Inflammatory macrophage treated with lipopolysaccharide for 1 hour (primary cell): ENCODE measurements at regions not wholly inside any gene's neighbourhood (a gene's known extent, or its start where the extent isn't known, plus 50 kb on each side); places are given as distances from the start of the nearest gene placed in this dataset.
"Not testable (repeated sequence)": the region's sequence is repeated elsewhere in the genome, so short reads cannot be mapped to it uniquely, and the experiment has no call there.

Source experiments
- DNase-seq, 2 donors: peaks; one replicate each; pipeline ENCODE4 v3.0.0-alpha.2; 2020 to 2022

DNA sequence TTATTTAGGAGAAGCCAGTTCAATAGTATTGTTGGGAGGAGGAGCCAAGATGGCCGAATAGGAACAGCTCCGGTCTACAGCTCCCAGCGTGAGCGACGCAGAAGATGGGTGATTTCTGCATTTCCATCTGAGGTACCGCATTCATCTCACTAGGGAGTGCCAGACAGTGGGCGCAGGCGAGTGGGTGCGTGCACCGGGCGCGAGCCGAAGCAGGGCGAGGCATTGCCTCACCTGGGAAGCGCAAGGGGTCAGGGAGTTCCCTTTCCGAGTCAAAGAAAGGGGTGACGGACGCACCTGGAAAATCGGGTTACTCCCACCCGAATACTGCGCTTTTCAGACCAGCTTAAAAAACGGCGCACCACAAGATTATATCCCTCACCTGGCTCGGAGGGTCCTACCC, 403.2 kb upstream of the SMIM31 start:
- DNase-seq: not testable (repeated sequence)

DNA sequence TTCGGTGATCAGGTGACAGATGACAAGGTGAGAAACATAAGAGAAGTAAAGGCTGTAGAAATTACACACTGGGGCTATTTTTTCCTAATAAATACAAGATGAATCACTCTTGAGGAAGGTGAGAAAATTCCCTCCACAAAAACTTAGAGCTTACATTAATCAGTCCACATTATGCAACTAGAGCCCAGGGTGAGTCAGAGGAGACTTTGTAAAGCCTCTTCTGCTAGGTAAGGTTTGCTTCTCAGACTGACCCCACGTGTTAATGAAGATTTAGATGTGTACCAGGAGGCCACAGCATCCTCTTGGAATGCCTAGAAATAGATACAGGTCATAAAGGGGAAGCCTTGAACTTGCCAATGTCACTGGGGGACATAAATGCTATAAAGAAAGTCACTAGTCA, 396.0 kb upstream of the SMIM31 start:
- no peak for DNase-seq

DNA sequence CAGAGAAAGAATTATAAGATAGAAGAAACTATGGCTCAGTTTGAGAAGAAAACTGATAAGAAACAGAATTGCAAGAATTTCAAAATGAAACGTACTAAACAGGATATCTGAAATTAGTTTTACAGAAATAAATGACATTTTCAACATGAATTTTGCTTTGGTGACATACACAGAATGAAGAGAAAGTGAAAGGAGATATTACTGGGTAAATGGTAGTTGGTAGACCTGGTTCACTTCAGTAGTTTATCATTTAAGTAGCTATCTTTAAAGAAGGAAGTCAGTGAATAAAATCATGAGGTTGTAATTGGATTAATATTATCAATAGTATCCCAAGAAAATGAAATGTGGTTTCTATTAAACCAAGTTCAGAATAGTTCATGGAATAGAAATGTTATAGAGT, 395.5 kb upstream of the SMIM31 start:
- no peak for DNase-seq

DNA sequence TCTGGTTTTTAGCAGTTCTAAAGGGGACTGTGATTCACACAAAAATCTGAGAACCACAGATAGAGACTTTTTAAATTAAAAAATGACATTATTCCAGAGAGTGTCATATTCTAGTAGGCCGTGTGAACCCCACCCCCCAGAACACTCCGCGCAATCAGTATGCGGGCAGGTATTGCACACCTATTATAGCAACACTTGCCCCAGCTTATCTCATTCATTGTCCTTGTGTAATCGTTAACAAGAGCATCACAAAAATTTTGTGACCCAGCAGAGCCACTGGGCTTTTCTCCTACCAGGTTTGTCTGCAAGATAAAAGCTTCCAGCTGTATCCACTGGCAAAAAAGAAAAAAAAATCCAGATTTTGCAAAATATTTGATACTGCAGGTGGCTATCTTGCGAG, 394.1 kb upstream of the SMIM31 start:
- DNase-seq: no peak

DNA sequence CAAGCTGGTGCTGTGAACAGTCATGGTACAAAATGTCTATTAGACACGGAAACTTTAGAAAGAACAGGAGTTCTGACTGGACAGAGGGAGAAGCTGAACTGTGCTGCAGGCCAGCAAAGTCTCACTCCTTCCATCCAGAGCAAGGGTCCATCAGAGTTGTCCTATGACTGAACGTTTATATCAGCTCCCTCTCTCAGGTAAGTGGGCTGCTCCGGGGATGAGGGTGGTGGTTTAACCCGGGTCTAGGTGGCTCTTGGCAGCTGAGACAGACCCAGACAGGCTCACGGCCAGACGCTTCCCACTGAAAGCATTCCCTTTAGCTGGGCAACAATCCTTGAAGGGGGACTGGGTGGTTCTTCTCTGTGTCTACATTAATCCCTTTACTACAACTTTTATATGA, 385.0 kb upstream of the SMIM31 start:
- no peak for DNase-seq

DNA sequence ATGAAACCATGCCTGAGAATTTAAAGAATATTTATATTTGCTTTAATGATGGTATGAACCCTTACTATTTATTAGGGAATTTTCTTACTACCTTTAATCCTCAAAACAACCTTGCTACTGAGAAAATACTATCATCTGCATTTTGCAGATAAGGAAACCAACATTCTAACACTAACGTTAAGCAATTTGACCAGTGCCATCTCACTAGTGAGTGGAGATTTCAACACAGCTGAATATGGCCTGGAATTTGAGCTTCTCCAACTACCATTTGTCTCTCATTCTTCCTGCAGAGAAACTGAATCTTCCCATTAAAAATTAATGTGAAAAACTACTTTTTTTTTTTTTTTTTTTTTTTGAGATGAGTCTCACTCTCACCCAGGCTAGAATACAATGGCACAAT, 380.9 kb upstream of the SMIM31 start:
- DNase-seq: no peak

DNA sequence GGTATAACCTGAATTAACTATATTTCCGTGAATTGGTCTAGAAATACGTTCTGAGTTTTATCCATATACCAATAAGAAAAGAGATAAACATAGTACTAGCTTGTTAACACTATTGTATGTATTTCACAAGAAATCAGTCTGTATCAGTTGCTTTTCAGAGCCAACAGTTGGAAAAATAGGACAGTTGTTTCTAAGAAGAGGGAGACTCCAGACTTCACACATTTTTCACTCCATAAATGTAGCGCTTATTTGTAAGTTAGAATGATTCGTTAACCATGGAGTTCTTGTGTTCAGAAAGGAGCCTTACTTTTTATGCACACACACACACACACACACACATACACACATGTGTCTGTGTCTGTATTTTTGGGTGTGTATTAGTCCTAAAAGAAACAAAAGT, 376.7 kb upstream of the SMIM31 start:
- no peak for DNase-seq

DNA sequence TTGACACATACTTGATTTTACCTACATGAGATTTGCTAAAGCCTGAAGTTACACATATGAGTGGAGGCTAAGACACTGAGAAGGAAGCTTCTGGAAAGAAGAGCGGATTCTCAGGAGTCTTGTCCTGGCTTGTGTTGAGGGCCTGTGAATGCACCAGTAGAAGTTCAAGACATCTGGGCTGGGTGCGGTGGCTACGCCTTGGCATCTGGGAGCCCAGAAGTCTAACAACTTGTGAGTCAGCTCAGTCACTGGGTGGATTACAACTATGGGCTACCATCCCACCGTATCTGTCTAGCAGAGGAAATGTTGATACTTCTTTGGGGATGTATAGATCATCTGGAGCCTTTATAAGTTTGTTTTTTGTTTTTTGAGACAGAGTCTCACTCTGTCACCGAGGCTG, 375.6 kb upstream of the SMIM31 start:
- DNase-seq: no peak

DNA sequence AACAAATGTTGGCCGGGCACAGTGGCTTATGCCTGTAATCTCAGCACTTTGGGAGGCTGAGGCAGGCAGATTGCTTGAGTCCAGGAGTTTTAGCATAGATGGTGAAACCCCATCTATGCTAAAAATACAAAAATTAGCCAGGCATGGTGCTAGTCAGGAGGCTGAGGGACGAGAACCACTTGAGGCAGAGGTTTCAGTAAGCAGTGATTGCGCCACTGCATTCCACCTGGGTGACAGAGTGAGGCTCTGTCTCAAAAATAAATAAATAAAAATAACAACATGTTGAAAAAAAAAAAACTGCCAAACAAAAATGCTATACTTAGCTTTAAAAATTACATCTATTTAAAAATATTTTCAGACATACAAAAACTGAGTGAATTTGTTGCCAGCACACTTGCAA, 374.2 kb upstream of the SMIM31 start:
- no peak for DNase-seq

DNA sequence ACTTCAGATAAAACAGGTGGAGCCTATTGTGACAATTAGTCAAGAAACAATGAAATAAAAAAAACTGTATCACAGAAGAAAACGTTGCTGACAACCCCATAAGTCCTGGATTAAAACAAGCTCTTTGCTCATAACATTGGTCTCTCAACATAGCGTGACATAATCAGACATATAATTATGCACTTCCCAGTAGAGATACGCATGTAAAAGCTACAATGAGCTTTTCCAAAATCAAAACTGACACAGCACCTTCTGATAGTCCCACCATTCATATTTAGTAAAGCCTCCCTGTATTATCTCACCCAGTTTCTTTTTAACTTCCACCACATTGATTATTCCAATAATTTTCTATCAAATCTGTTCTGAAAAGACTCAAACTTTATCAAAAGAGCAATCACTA, 372.1 kb upstream of the SMIM31 start:
- DNase-seq: no peak

DNA sequence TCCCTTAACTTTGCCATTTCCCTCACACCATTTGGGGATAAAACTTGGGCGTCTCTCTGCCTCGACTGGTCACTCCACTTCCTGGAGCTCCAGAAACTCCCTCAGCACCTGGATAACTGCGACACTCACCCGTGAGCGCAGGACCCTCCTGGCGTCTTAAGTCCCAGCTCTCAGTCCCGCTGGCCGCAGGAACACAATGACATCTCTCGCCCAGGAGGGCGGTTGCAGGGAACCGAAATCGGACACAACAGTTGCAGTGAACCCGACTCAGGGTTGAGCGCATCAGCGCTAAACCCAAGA, 370.9 kb upstream of the SMIM31 start:
- no peak for DNase-seq

DNA sequence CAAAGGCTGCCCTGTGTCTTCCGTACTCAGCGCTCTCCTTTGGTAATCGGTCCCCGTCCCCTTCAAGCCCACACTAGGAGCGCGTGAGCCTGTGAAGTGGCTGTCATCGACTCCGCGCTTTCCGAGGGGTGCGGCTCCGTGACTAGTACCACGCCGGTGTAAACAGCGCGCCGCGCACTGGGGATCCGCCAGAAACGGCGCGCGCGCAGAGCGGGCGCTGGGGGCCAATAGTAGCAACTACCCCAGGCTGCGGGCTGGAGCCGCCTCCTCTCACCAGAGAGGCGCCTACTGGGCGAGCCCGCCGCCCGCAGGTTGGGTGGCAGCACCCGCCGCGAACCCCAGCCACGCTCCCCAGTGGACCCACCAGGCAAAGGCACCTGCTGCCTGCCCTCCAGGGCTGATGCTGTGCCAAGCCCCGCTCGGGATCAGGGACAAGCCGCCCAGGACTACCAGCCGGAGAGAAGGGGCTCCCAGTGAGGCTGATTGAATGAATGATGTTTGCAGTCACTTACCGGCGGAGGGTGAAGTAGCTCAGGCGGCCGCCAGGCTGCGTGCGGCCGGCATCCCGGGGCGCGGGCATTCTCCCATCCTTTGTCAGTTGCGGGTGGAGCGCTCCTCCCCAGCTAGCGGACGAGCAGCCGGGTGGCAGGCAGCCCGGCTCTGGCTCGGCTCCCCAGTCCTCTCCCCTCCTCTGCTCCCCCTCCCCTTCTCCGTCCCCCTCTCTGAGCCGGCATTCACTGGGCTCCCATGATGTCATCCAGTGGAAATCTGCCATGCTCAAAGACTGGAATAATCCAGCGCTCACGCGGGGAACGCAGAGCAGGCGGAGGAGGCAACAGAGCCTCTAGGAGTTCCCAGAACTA, 370.3 kb upstream of the SMIM31 start:
- DNase-seq: no peak

DNA sequence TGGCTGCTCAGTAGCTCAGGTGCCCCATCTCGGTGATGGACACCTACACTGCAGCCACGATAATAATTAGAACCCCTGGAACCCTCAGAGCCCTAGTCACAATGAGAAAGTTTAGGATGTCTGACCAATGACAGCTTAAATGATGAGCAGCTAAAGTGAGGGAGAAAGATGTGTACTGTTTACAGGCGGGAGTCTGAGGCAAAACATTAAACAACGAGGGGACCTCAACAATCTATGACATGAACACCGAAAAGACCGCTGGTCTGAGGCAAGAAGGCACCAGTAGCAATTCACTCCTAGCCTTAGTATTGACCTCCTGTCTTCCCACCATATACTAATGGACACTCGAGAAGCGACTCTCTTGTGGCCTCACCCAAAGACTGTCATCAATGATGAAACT, 369.5 kb upstream of the SMIM31 start:
- no peak for DNase-seq

DNA sequence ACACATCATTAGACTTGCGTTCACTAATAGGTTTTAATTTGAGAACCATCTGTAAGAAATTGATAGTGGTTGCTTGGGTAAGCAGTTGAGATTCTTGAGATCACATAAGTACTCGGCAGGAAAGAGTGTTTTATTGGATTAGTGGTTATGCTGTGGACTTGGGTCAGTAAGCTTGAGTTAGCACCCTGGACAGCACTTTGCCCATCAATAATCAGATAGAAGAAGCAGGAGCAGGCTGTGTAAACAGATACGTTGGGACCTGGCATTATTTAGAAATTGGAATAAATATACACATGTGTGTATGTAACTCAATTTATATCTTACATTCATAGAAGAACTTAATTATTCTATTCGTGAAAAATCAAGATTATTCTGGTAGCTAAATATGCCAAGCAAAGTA, 357.5 kb upstream of the SMIM31 start:
- no peak for DNase-seq

DNA sequence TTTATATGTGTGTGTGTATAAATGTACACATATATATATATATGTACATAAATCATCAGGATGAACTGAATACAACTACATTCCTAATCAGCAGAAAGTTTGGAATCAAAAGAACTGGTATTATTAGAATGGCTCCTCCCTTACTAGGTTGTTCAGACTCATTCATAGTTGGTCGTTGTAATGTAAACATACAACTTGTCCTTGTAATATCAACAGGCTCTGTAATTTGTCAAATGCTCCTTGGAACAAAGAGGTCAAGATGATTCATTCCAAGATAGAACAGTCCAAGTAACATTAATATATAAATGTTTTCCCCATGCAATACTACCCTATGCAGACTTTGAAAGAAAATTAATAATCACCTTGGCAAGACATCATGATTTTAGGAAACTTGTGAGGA, 351.4 kb upstream of the SMIM31 start:
- no peak for DNase-seq

DNA sequence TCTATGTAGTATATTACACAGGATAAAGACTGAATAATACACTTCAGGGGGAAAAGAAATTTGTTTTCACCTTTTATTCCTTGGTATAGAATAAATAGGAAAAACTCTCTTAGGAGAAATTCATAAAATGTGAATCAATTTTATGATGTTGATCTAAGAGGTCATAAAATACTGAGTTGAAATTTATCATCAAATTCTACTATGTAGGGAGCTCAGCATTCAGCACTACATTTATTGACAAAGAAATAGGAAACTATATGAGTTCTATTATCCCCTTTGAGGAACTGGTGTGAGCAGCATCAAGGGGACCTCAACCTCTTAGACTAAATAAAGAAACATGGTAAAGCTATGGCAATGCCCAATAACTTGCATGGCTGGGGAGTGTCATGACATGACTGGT, 348.2 kb upstream of the SMIM31 start:
- no peak for DNase-seq

DNA sequence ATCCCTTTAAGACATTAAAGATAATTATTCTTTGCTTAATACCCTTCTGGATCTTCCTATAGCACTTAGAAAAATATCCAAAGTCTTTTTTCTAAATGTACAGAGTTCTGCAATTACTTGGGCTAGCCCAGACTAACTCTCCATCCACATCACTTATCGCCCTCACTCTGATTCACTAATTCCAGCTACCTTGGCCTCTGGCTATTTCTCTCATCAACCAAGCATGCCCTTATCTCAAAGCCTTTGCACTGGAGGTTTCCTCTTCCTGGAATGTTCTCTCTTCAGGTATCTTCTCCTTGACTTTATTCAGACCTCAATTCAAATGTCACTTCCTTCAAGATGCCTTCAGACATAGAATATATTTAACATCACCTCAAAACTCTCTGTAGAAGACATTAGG, 345.1 kb upstream of the SMIM31 start:
- no peak for DNase-seq

DNA sequence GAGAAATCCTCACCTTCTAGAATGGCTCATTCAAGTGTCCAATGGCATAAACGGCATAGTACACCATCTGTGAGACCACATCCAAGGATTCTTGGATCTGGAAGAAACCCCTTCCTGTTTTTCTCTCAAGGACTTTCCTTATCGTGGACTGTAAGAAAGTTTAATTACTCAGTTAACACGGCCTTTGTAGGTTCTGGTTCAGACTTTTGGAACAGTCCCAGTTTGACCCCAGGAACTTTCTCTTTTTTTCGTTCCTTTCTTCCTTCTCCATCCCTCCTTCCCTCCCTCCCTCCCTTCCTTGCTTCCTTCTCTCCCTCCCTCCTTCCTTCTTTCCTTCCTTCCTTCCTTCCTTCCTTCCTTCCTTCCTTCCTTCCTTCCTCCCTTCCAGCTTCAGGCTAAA, 343.5 kb upstream of the SMIM31 start:
- DNase-seq: no peak

DNA sequence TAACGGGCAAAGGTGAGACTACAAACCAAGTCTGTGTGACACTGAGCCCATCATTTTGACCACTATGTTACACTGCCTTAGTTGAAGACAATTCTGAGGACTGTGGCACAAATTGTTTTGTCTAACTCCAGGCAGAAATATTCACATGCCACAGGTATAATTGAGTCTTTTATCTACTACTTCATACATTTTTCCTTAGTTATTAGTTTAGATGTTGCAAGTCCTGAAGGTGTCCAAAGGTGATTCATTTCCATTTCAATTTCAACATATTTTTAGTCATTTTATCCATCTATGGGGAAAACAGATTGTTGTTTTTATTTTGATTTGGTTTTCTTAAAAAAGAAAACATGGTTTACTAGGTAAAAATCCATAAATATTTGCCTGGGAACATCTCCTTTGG, 341.7 kb upstream of the SMIM31 start:
- DNase-seq: no peak

DNA sequence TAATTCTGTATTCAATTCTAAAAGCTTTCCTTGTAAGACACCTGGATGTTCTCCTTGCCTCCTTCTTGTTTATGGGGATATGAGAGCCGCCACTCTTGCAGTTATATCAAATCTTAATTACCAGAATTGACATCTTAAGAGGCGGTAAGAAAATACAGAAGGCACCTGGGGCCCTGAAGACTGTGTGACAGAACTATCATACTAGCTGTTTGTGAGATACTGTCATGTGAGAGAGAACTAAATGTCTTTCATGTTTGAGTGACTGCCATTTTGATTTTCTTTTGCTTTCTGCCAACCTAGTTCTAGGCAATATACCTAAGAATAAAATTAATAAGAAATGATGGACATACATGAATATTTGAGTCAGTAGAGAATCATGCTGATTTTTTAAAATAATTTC, 340.2 kb upstream of the SMIM31 start:
- no peak for DNase-seq

DNA sequence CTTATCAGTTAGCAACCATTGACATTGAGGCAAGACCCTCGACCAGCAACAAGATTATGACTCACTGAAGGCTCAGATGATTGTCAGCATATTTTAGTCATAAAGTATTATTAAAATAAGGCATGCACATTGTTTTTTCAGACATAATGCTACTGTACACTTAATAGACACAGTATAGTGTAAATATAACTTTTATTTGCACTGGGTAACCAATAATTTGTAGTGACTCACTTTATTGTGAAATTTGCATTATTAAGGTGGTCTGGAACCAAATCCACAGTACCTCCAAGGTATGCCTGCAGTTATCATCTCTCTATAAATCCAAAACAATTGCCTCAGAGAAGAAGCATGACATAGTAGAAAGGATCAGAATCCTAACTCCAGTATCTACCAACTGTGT, 330.1 kb upstream of the SMIM31 start:
- DNase-seq: no peak

DNA sequence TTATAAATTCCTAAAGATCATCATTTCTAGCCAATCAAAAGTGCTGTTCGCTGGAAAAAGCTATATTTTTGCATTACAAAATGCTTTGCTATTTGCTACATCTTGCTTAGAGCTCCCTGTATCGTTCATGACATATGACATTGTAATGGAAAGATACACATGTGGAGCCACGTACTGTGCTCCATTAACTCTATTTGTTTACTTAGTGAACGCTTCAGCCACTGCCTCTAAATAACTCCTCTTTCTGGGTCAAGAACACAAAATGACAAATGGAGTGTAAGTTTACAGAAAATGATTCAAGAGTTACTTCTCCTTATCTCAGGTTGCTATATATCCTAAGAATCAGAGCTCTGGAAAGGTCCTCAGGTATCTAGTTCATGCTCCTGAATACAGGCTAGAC, 329.1 kb upstream of the SMIM31 start:
- no peak for DNase-seq

DNA sequence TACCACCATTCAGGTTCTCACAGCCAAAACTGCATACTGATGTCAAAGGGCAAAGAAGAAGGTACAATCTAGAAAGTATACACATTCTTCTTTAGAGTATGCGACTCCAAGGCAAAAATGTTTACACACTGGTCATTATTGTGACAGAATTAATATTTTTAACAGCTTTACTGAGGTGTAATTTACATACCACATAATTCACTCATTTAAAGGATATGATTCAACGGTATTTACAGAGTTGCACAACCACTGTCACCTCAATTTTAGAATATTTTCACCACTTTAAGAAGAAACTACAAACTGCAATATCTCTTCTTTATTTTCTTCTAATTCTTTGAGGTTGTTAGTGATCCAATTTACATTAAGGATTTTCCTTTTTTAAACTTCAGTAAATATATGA, 325.4 kb upstream of the SMIM31 start:
- DNase-seq: peak in 1 of 2 donors; percentile 1

DNA sequence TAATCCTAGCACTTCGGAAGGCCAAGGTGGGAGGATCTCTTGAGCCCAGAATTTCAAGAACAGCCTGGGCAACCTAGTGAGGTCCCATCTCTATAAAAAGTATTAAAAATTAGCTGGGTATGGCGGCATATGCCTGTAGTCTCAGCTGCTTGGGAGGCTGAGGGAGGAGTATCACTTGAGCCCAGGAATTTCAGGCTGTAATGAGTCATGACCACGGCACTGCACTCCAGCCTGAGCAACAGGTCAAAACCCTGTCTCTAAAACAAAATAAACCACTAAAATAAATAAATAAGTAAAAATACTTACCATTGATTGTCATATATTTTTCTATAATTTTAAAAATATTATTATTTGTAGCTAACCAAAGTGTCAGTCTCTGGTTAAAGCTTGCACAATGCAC, 315.6 kb upstream of the SMIM31 start:
- DNase-seq: no peak

DNA sequence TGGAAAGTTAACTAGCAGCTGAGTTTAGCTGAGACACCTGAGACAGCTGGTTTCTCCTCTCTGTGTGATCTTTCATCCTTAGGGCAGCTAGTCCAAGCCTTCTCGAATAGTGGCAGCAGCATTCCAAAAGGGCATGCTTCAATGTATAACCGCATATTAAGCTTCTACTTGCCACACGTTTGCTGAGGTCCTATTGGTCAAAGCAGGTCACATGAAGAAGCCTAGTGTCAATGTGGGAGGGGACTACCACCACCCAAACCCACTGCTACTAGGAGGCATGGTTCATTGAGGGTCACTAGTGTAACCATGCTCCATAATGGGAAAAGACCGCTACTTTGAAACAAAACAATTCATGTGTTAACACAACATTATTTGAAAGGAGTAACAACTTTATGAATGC, 314.9 kb upstream of the SMIM31 start:
- no peak for DNase-seq

DNA sequence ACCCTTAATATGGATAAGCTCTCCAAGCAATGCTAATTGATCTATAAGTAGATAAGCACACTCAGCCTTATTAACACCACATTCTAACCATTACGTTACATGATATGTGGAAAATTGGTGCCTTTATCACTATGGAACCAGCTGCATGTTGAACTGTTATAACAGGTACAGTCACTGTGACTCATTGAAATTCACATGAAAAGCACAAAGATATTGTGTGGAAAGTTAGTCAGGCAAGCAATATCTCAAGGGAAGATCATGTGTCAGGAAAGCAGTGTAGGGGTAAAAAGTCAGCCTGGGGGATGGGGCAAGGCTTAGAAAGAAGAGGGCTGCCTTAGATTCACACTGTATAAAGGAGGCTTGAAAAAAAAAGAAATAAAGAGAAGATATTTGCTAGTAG, 313.7 kb upstream of the SMIM31 start:
- DNase-seq: no peak
